HEK293 (cell line): ENCODE measurements at regions not wholly inside any gene's neighbourhood (a gene's known extent, or its start where the extent isn't known, plus 50 kb on each side); places are given as distances from the start of the nearest gene placed in this dataset.

ENCODE experiments used
- CTCF ChIA-PET: fragments of 350-600 bp; formaldehyde crosslinking; extraction: SDS; loops from one replicate; lab custom pipeline; 2021; ENCODE audit warnings: antibody characterized with exemption; lab: Yijun Ruan, JAX
- POLR2A ChIA-PET: fragments of 300-600 bp; formaldehyde crosslinking; extraction: SDS; loops from one replicate; lab custom pipeline; 2020; ENCODE audit warnings: antibody characterized with exemption, inconsistent platforms; lab: Yijun Ruan, JAX
- H3K27ac ChIP-seq: fragments of 200-500 bp; sonication (Bioruptor generic); 2 replicates; pipeline ENCODE4 v1.5.1; 2014; ENCODE audit warnings: low read depth, low read length, control low read depth, inconsistent platforms; ENCODE audit errors: extremely low read depth
- H3K36me3 ChIP-seq, 2 experiments: fragments of 200-500 bp in 1 of 2; sonication (Bioruptor generic) in 1 of 2; 1 replicate in 1 of 2; 2 replicates in 1 of 2; pipeline ENCODE4 v1.5.1; 2014 to 2017; ENCODE audit warnings: inconsistent platforms in 2 of 2, low read length in 2 of 2; ENCODE audit not compliant: control insufficient read depth in 2 of 2, insufficient read depth in 1 of 2
- H3K4me1 ChIP-seq: fragments of 200-500 bp; sonication (Bioruptor generic); 2 replicates; pipeline ENCODE4 v1.5.1; 2014; ENCODE audit warnings: mild to moderate bottlenecking, low read length, inconsistent platforms; ENCODE audit not compliant: control insufficient read depth, insufficient read depth
- H3K4me3 ChIP-seq: 2 replicates; pipeline ENCODE4 v1.5.1; 2011; ENCODE audit warnings: low read depth, mild to moderate bottlenecking, control low read depth, low read length, moderate library complexity
- H3K9me3 ChIP-seq: fragments of 200-500 bp; sonication (Bioruptor generic); 2 replicates; pipeline ENCODE4 v1.5.1; 2014; ENCODE audit warnings: low read depth, low read length, inconsistent platforms; ENCODE audit not compliant: control insufficient read depth, insufficient read depth
- GLIS1 ChIP-seq: fragments of 450-650 bp; formaldehyde crosslinking; IDR thresholded peaks from 2 replicates; pipeline ENCODE4 v1.5.1; 2016; ENCODE audit warnings: missing biosample characterization, missing genetic modification characterization
- KLF7 ChIP-seq: fragments of 450-650 bp; formaldehyde crosslinking; IDR thresholded peaks from 2 replicates; pipeline ENCODE4 v1.5.1; 2016; ENCODE audit warnings: missing biosample characterization, missing genetic modification characterization, borderline replicate concordance
- OVOL3 ChIP-seq: fragments of 450-650 bp; formaldehyde crosslinking; IDR thresholded peaks from 2 replicates; pipeline ENCODE4 v1.5.1; 2016; ENCODE audit warnings: missing biosample characterization, missing genetic modification characterization
- ZBTB48 ChIP-seq: fragments of 450-650 bp; formaldehyde crosslinking; IDR thresholded peaks from 2 replicates; pipeline ENCODE4 v1.5.1; 2016; ENCODE audit warnings: missing biosample characterization, missing genetic modification characterization
- ZFP3 ChIP-seq: fragments of 450-650 bp; formaldehyde crosslinking; IDR thresholded peaks from 2 replicates; pipeline ENCODE4 v1.5.1; 2016; ENCODE audit warnings: low read depth, missing biosample characterization, missing genetic modification characterization
- ZIC2 ChIP-seq: fragments of 450-650 bp; formaldehyde crosslinking; IDR thresholded peaks from 2 replicates; pipeline ENCODE4 v1.5.1; 2016; ENCODE audit warnings: missing biosample characterization, missing genetic modification characterization
- ZNF112 ChIP-seq: fragments of 450-650 bp; formaldehyde crosslinking; IDR thresholded peaks from 2 replicates; pipeline ENCODE4 v1.5.0; 2017; ENCODE audit warnings: missing biosample characterization, missing genetic modification characterization
- ZNF221 ChIP-seq: fragments of 450-650 bp; formaldehyde crosslinking; IDR thresholded peaks from 2 replicates; pipeline ENCODE4 v1.5.1; 2017; ENCODE audit warnings: missing biosample characterization, missing genetic modification characterization, borderline replicate concordance
- ZNF324 ChIP-seq: fragments of 450-650 bp; formaldehyde crosslinking; IDR thresholded peaks from 2 replicates; pipeline ENCODE4 v1.5.1; 2016; ENCODE audit warnings: missing biosample characterization, missing genetic modification characterization
- ZNF341 ChIP-seq: fragments of 450-650 bp; formaldehyde crosslinking; IDR thresholded peaks from 2 replicates; pipeline ENCODE4; 2016; ENCODE audit warnings: low read depth, missing biosample characterization, missing genetic modification characterization
- ZNF621 ChIP-seq: fragments of 450-650 bp; formaldehyde crosslinking; IDR thresholded peaks from 2 replicates; pipeline ENCODE4 v1.5.1; 2017; ENCODE audit warnings: missing biosample characterization, missing genetic modification characterization
- ZNF654 ChIP-seq: fragments of 450-650 bp; formaldehyde crosslinking; IDR thresholded peaks from 2 replicates; pipeline ENCODE4 v1.5.1; 2016; ENCODE audit warnings: low read depth, missing biosample characterization, missing genetic modification characterization
- ZNF660 ChIP-seq: fragments of 450-650 bp; IDR thresholded peaks from 2 replicates; pipeline ENCODE4 v1.5.1; 2018; ENCODE audit warnings: missing biosample characterization, mild to moderate bottlenecking, missing genetic modification characterization
- ZNF768 ChIP-seq: fragments of 450-650 bp; formaldehyde crosslinking; IDR thresholded peaks from 2 replicates; pipeline ENCODE4 v1.5.1; 2018; ENCODE audit warnings: missing biosample characterization, mild to moderate bottlenecking, missing genetic modification characterization
- TF ChIP-seq, protein P1 (sequence below): fragments of 450-650 bp; formaldehyde crosslinking; IDR thresholded peaks from 2 replicates; pipeline ENCODE4 v1.5.1; 2016; ENCODE audit warnings: missing biosample characterization, missing genetic modification characterization
- TF ChIP-seq, protein P2 (sequence below): fragments of 450-650 bp; formaldehyde crosslinking; IDR thresholded peaks from 2 replicates; pipeline ENCODE4 v1.5.1; 2017; ENCODE audit warnings: missing biosample characterization, missing genetic modification characterization
- TF ChIP-seq, protein P3 (sequence below): fragments of 450-650 bp; formaldehyde crosslinking; IDR thresholded peaks from 2 replicates; pipeline ENCODE4 v1.5.1; 2016; ENCODE audit warnings: missing biosample characterization, missing genetic modification characterization, borderline replicate concordance
- TF ChIP-seq, protein P4 (sequence below): fragments of 450-650 bp; formaldehyde crosslinking; IDR thresholded peaks from 2 replicates; pipeline ENCODE4 v1.5.1; 2016; ENCODE audit warnings: missing biosample characterization, missing genetic modification characterization

DNA sequence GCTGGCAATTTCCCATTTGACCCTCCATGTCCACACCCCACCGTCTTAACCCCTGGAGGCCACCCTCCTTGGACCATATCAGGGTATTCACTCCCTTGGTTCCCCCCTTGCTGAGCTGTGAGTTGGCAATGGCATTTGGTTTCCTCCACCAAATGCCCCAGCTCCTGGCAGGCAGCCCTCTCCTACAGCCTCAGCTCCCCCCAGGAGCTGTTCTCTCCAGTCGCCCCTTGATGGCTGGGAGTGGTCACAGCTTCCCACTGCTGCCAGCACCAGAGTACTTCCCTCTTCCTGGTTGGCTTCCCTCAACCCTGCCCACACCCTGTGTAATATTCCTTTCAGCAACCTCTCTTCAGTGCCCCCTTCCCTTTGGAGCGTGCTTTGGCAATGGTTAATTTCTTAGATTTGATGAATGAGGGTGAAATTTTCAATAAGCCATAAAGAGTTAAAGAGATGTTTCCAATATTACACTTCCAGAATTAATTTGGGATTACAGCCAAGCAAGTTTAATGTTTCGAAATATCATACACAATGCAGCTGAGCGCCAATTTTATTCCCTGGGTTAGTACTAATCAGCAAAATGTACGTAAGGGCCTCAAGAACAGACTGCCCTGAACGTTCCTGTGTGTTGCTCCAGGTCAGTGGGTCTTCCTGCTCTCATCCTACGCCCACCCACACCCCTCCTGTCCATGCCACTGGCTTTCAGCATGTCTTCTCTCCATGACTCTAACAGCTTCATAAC, 207.1 kb upstream of the NFE2L3 start:
- no peak overlapping the region for H3K27ac ChIP-seq
- POLR2A ChIA-PET, result no interaction called here
- CTCF ChIA-PET, result interaction anchor here (1.2 kb wide), 1 partner anchor 52 kb away, joined by 3 read pairs; no protein-coding TSS in a partner anchor
- TF ChIP-seq ZNF660 (tag by site-specific recombination), result no peak
- TF ChIP-seq, protein P1, sequence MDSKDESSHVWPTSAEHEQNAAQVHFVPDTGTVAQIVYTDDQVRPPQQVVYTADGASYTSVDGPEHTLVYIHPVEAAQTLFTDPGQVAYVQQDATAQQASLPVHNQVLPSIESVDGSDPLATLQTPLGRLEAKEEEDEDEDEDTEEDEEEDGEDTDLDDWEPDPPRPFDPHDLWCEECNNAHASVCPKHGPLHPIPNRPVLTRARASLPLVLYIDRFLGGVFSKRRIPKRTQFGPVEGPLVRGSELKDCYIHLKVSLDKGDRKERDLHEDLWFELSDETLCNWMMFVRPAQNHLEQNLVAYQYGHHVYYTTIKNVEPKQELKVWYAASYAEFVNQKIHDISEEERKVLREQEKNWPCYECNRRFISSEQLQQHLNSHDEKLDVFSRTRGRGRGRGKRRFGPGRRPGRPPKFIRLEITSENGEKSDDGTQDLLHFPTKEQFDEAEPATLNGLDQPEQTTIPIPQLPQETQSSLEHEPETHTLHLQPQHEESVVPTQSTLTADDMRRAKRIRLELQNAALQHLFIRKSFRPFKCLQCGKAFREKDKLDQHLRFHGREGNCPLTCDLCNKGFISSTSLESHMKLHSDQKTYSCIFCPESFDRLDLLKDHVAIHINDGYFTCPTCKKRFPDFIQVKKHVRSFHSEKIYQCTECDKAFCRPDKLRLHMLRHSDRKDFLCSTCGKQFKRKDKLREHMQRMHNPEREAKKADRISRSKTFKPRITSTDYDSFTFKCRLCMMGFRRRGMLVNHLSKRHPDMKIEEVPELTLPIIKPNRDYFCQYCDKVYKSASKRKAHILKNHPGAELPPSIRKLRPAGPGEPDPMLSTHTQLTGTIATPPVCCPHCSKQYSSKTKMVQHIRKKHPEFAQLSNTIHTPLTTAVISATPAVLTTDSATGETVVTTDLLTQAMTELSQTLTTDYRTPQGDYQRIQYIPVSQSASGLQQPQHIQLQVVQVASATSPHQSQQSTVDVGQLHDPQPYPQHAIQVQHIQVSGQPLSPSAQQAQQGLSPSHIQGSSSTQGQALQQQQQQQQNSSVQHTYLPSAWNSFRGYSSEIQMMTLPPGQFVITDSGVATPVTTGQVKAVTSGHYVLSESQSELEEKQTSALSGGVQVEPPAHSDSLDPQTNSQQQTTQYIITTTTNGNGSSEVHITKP (tag by site-specific recombination), result 0 out of 2 replicates have a peak, but pooled peaks have one; percentile 21
- TF ChIP-seq ZNF654 (tag by site-specific recombination), result no peak
- no peak for TF ChIP-seq ZBTB48 (tag by site-specific recombination)
- TF ChIP-seq ZFP3, result no peak
- no peak for TF ChIP-seq OVOL3 (tag by site-specific recombination)
- TF ChIP-seq, protein P2, sequence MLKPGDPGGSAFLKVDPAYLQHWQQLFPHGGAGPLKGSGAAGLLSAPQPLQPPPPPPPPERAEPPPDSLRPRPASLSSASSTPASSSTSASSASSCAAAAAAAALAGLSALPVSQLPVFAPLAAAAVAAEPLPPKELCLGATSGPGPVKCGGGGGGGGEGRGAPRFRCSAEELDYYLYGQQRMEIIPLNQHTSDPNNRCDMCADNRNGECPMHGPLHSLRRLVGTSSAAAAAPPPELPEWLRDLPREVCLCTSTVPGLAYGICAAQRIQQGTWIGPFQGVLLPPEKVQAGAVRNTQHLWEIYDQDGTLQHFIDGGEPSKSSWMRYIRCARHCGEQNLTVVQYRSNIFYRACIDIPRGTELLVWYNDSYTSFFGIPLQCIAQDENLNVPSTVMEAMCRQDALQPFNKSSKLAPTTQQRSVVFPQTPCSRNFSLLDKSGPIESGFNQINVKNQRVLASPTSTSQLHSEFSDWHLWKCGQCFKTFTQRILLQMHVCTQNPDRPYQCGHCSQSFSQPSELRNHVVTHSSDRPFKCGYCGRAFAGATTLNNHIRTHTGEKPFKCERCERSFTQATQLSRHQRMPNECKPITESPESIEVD, result no peak
- TF ChIP-seq ZNF768 (tag by site-specific recombination), result no peak
- TF ChIP-seq ZNF621 (tag by site-specific recombination), result no peak
- TF ChIP-seq ZNF112, result no peak
- no peak for TF ChIP-seq ZNF221 (tag by site-specific recombination)
- TF ChIP-seq, protein P3, sequence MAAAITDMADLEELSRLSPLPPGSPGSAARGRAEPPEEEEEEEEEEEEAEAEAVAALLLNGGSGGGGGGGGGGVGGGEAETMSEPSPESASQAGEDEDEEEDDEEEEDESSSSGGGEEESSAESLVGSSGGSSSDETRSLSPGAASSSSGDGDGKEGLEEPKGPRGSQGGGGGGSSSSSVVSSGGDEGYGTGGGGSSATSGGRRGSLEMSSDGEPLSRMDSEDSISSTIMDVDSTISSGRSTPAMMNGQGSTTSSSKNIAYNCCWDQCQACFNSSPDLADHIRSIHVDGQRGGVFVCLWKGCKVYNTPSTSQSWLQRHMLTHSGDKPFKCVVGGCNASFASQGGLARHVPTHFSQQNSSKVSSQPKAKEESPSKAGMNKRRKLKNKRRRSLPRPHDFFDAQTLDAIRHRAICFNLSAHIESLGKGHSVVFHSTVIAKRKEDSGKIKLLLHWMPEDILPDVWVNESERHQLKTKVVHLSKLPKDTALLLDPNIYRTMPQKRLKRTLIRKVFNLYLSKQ, result no peak
- no peak for TF ChIP-seq KLF7
- no peak for TF ChIP-seq ZNF324 (tag by site-specific recombination)
- TF ChIP-seq GLIS1, result peak; percentile 93
- TF ChIP-seq ZIC2 (tag by site-specific recombination), result peak; percentile 83
- TF ChIP-seq, protein P4, sequence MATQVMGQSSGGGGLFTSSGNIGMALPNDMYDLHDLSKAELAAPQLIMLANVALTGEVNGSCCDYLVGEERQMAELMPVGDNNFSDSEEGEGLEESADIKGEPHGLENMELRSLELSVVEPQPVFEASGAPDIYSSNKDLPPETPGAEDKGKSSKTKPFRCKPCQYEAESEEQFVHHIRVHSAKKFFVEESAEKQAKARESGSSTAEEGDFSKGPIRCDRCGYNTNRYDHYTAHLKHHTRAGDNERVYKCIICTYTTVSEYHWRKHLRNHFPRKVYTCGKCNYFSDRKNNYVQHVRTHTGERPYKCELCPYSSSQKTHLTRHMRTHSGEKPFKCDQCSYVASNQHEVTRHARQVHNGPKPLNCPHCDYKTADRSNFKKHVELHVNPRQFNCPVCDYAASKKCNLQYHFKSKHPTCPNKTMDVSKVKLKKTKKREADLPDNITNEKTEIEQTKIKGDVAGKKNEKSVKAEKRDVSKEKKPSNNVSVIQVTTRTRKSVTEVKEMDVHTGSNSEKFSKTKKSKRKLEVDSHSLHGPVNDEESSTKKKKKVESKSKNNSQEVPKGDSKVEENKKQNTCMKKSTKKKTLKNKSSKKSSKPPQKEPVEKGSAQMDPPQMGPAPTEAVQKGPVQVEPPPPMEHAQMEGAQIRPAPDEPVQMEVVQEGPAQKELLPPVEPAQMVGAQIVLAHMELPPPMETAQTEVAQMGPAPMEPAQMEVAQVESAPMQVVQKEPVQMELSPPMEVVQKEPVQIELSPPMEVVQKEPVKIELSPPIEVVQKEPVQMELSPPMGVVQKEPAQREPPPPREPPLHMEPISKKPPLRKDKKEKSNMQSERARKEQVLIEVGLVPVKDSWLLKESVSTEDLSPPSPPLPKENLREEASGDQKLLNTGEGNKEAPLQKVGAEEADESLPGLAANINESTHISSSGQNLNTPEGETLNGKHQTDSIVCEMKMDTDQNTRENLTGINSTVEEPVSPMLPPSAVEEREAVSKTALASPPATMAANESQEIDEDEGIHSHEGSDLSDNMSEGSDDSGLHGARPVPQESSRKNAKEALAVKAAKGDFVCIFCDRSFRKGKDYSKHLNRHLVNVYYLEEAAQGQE (tag by site-specific recombination), result no peak
- peak; percentile 47 for TF ChIP-seq ZNF341
- TF ChIP-seq, all 188 proteins: peak for 4
- peaks cover under 1% of the 10 kb centered on the region; the same call in 1 of the 2 replicates for H3K4me1 ChIP-seq
- H3K36me3 ChIP-seq, result no peaks in the 10 kb centered on the region
- H3K9me3 ChIP-seq, result no peaks in the 10 kb centered on the region
- no peak overlapping the region for H3K4me3 ChIP-seq
